Mucosa of gallbladder (tissue), 1 donor: ENCODE measurements at regions not wholly inside any gene's neighbourhood (a gene's known extent, or its start where the extent isn't known, plus 50 kb on each side); places are given as distances from the start of the nearest gene placed in this dataset.
A peak's percentile ranks its signal among the peaks of the same experiment; 100 is the strongest.

ENCODE experiments used
- DNase-seq: peaks from one replicate; pipeline ENCODE4 v3.0.0-alpha.2; 2020; ENCODE audit warnings: low spot score
- donor health status: DM: no; HTN: no; CAD: no.

GRCh38 chr12:75908961-75909605 lies 122.5 kb downstream of the PHLDA1 start:
- DNase-seq = peak; percentile 76

DNA sequence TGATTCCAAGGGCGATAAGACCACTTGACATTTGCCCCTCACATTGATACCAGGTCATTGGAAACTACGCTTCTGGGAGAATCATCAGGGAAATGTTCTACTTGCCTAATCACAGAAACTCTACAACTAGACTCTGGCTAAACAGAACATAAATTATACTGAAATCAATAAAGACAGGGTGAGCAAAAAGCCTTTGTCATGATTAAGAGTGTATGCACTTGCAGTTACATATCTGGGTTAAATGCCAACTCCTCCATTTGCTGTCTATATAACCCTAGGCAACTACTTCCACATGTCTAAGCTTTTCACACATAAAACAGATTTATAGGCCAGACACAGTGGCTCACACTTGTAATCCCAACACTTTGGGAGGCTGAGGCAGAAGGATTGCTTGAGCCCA lies 125.7 kb downstream of the PHLDA1 start:
- DNase-seq = no peak

GRCh38 chr12:75900781-75901254 lies 130.8 kb downstream of the PHLDA1 start:
- DNase-seq = no peak

GRCh38 chr12:75900226-75900625 lies 131.3 kb downstream of the PHLDA1 start:
- no peak for DNase-seq

GRCh38 chr12:75894965-75895754 lies 136.4 kb downstream of the PHLDA1 start:
- no peak for DNase-seq

DNA sequence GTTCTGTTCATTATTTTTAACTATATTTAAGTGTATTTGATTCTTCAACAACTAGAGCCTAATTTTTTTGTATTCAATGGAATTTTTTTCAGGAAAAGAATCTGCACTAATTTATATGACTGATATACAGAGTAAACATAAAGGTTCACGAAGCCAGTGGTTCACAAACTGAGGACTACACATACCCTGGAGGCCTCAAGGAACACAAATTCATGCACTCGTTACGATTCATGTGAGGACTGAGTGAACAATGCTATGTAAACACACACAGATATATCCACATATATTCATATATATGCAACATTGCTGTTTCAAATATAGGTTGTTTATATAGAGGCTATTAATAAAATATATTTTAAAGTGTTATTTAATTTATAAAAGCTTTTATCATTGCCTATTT lies 137.8 kb downstream of the PHLDA1 start:
- DNase-seq = no peak

- no peak for DNase-seq
Measured at GRCh38 chr12:75892731-75893408, 138.7 kb downstream of the PHLDA1 start.

- no peak for DNase-seq
Measured at GRCh38 chr12:75891072-75891471, 140.5 kb downstream of the PHLDA1 start.

DNA sequence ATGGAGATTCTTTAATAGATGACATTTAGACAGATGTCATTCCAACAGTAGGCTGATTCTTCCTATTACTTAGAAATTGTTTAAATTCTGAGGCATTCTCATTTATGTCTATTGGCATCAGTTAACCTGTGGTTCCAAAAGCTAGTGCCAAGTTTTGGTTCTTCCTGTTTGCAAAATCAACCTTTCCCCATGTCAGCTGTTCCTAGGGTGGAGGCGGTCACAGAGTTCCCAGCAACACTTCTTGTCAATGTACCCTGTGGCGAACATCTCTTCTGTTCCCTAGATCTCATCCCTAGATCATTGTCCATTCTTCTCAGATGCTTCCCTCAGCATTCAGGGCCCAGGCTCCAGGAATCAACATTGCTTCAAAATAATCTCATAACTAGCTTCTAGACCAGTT lies 140.9 kb downstream of the PHLDA1 start:
- DNase-seq = no peak

DNA sequence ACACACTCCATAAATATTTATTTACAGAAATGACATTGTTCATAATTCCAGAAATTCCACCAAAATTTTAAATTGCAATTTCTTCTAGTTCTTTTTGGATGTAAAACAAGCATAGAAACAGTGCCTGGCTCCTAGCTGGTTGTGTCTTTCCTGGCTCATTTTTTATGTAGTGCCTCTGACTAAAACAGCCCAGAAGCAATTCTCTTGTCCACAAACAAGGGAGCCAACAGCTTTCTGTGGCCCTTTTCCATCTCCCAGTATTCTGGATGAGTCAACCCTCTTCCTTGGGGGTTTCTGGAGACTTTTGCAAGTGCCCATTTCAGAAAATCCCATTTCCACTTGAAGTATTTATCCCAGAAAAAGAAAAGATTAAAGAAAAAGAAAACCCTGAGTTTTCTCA lies 141.4 kb downstream of the PHLDA1 start:
- DNase-seq = no peak

- no peak for DNase-seq
Measured at GRCh38 chr12:75888874-75889613, 142.5 kb downstream of the PHLDA1 start.

GRCh38 chr12:75888399-75888798 lies 143.2 kb downstream of the PHLDA1 start:
- no peak for DNase-seq

GRCh38 chr12:75887979-75888378 lies 143.6 kb downstream of the PHLDA1 start:
- DNase-seq = no peak

GRCh38 chr12:75884465-75884985 lies 147.1 kb downstream of the PHLDA1 start:
- DNase-seq = no peak

GRCh38 chr12:75883241-75883640 lies 148.3 kb downstream of the PHLDA1 start:
- no peak for DNase-seq

GRCh38 chr12:75882421-75882820 lies 149.2 kb downstream of the PHLDA1 start:
- no peak for DNase-seq

GRCh38 chr12:75881920-75882319 lies 149.7 kb downstream of the PHLDA1 start:
- no peak for DNase-seq

DNA sequence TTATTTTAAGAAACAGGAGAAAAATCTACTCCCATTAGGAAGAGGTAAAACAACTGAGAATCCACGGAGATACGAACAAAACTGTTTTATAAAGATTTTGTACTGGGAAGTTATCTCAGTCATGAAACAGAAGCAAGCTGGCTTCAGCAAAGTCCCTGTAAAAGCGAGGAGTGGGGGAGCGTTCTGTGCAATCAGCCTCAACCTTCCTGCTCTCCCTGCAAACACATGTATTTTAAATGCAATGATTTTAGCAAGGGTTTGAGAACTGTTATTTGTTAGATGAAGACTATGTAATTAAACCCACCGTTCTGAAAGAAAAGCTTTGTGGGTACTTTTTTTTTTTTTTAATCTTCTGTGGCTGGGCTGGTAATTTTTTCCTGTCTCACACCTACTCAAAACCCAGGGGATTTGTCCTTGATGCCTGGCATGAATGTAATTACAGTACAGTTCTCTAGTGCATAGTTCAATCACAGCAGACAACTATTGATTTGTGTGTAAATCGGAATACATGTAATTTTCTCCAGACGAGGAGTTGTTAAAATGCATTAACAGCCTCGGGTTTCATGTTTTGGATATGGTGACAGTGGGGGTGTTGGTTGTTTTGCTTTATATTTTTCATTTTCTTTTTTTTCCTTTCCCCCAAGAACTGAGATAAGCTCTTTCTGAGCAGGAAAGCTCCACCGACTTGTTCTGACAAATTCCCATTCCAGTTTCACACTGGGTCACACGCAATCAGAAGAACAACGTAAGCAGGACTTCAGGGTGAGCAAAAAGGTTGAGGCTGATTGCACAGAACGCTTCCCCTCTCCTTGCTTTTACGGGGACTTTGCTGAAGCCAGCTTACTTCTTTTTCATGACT lies 153.6 kb downstream of the PHLDA1 start:
- DNase-seq = no peak

DNA sequence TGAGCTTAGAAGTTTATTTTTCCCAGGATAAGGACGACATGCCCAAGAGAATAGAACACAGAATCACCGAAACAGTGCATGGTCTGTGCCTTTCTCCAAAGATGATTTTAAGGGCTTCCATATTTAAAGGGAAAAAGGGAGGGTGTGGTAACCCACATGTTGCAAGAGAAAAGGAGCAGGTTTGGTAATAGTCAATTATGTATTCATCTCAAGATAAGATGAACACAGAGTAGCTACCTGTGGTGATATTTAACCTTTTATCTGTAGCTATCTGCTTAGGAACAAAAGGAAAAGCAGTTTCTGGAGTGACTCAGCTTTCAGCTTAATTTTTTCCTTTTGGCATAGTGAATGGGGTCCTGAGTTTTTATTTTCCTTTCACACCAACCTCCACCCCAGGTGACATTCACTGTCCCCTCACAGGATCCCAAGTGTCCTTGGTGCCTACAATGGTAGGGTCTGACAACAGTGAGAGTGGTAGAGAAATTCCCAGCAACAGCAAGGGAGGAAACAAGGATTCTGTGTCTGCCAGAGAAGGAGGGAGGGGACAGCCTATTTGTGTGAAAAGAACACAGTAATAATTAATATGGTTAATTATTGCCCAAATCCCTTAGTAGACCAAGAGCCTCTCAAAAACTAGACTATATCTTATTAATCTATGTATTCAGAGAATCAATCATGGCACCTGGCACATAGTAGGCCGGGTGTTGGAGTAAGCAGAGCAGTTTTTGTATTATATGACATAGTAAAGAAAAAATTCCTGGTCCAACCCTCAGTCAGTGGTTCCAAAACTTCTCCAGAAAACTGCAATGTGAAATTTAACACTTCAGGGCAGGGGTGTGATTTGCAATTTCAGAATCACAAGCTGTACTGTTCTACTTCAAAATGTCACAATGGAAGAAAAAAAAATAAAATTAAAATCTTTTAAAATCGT lies 154.5 kb downstream of the PHLDA1 start:
- no peak for DNase-seq

DNA sequence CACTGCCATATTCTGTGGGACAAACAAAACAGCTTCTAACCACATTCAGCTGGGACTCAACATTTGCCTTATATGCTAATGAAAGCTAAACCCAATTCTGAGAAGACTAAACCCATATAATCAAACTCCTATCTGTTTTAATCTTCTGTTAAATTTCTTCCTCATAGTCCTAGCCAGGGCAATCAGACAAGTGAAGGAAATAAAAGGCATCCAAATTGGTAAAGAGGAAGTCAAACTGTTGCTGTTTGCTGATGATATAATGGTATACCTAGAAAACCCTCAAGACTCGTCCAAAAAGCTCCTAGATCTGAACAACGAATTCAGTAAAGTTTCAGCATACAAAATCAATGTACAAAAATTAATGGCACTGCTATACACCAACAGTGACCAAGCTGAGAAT lies 157.1 kb downstream of the PHLDA1 start:
- no peak for DNase-seq
